H1 (cell line): ENCODE measurements at regions not wholly inside any gene's neighbourhood (a gene's known extent, or its start where the extent isn't known, plus 50 kb on each side); places are given as distances from the start of the nearest gene placed in this dataset.

ENCODE experiments used
- CTCF ChIA-PET: fragments of 300-600 bp; sonication (Branson Sonifier 250); formaldehyde crosslinking; loops from one replicate; lab custom pipeline; 2021; ENCODE audit not compliant: partially characterized antibody; lab: Charles Lee
- POLR2A ChIA-PET: fragments of 300-600 bp; sonication (Branson Sonifier 250); formaldehyde crosslinking; loops from one replicate; lab custom pipeline; 2021; ENCODE audit warnings: inconsistent platforms; ENCODE audit not compliant: partially characterized antibody; lab: Charles Lee
- DNase-seq, 2 experiments: peaks; one replicate each; pipeline versions ENCODE4 v3.0.0 to v3.0.0-alpha.2; 2010 to 2022; ENCODE audit warnings: low spot score in 2 of 2, low read depth in 1 of 2, mixed read lengths in 1 of 2
- FAIRE-seq: peaks from 2 replicates; lab custom pipeline; 2011; peaks lifted over from hg19 to GRCh38; lab: Jason Lieb, UNC
- H2AFZ ChIP-seq: 2 replicates; pipeline ENCODE4 v1.8.1; 2012; ENCODE audit warnings: low read length, inconsistent platforms
- H2AK5ac ChIP-seq: 2 replicates; pipeline ENCODE4 v1.6.1; 2013; ENCODE audit warnings: low read depth, low read length
- H2BK120ac ChIP-seq: replicated peaks from 2 replicates; pipeline ENCODE3; 2013; ENCODE audit warnings: low read depth, low read length, inconsistent platforms
- H2BK12ac ChIP-seq: 2 replicates; pipeline ENCODE4 v1.6.1; 2013; ENCODE audit warnings: low read depth, low read length
- H2BK15ac ChIP-seq: 2 replicates; pipeline ENCODE4 v1.6.1; 2013; ENCODE audit warnings: low read length
- H2BK20ac ChIP-seq: 2 replicates; pipeline ENCODE4 v1.6.1; 2013; ENCODE audit warnings: low read length
- H2BK5ac ChIP-seq: 2 replicates; pipeline ENCODE4 v1.6.1; 2013; ENCODE audit warnings: low read depth, low read length
- H3K14ac ChIP-seq: 2 replicates; pipeline ENCODE4 v1.6.1; 2013; ENCODE audit warnings: inconsistent platforms; ENCODE audit not compliant: insufficient read length
- H3K18ac ChIP-seq: 2 replicates; pipeline ENCODE4 v1.6.1; 2013; ENCODE audit warnings: low read length; ENCODE audit errors: extremely low read depth
- H3K23ac ChIP-seq: 2 replicates; pipeline ENCODE4 v1.6.1; 2013; ENCODE audit warnings: inconsistent platforms; ENCODE audit not compliant: insufficient read length
- H3K23me2 ChIP-seq: 2 replicates; pipeline ENCODE4 v1.6.1; 2013; ENCODE audit warnings: low read depth, low read length
- H3K27ac ChIP-seq: 2 replicates; pipeline ENCODE4 v1.6.1; 2011; ENCODE audit warnings: low read depth, low read length, inconsistent platforms
- H3K27me3 ChIP-seq, 4 experiments: replicated peaks in 1 of 4; 1 replicate in 1 of 4; 2 replicates in 3 of 4; pipeline versions ENCODE4 v1.6.1 to v1.8.1; 2011 to 2013; ENCODE audit warnings: low read length in 3 of 4, mild to moderate bottlenecking in 3 of 4, inconsistent platforms in 2 of 4, mixed read lengths in 2 of 4, moderate library complexity in 1 of 4; ENCODE audit not compliant: control insufficient read depth in 3 of 4, insufficient read depth in 3 of 4; ENCODE audit errors: extremely low read depth in 1 of 4
- H3K36me3 ChIP-seq, 4 experiments: 2 replicates each; pipeline versions ENCODE4 v1.6.1 to v1.8.1; 2011 to 2013; ENCODE audit warnings: mild to moderate bottlenecking in 4 of 4, low read length in 3 of 4, moderate library complexity in 2 of 4, control low read depth in 1 of 4, inconsistent platforms in 1 of 4; ENCODE audit not compliant: insufficient read depth in 4 of 4, control insufficient read depth in 2 of 4
- H3K4ac ChIP-seq: replicated peaks from 2 replicates; pipeline ENCODE3; 2013; ENCODE audit warnings: low read length, low read depth, mixed read lengths, inconsistent platforms; ENCODE audit not compliant: insufficient read length
- H3K4me1 ChIP-seq, 4 experiments: replicated peaks in 1 of 4; 1 replicate in 1 of 4; 2 replicates in 3 of 4; pipeline versions ENCODE4 v1.6.1 to v1.8.1; 2011 to 2013; ENCODE audit warnings: low read length in 3 of 4, inconsistent platforms in 2 of 4, mixed read lengths in 1 of 4; ENCODE audit not compliant: insufficient read depth in 4 of 4, control insufficient read depth in 3 of 4
- H3K4me2 ChIP-seq, 2 experiments: 2 replicates each; pipeline versions ENCODE4 v1.6.1 to v1.8.1; 2011 to 2013; ENCODE audit warnings: low read depth in 2 of 2, low read length in 2 of 2, control low read depth in 1 of 2, inconsistent platforms in 1 of 2, mild to moderate bottlenecking in 1 of 2; ENCODE audit not compliant: insufficient read depth in 1 of 2
- H3K4me3 ChIP-seq, 4 experiments: fragments of 200-600, 300-600 bp in 1 of 4; sonication (generic), shearing (Covaris generic), sonication (Bioruptor Twin) in 1 of 4; 2 replicates each; pipeline versions ENCODE4 v1.5.1 to v1.8.1; 2011 to 2016; ENCODE audit warnings: low read length in 4 of 4, low read depth in 3 of 4, control low read depth in 2 of 4, inconsistent platforms in 2 of 4, mild to moderate bottlenecking in 2 of 4, mixed read lengths in 1 of 4, moderate library complexity in 1 of 4; ENCODE audit not compliant: insufficient read depth in 2 of 4; ENCODE audit errors: extremely low read depth in 1 of 4
- H3K56ac ChIP-seq: replicated peaks from 2 replicates; pipeline ENCODE3; 2013; ENCODE audit warnings: low read depth, mild to moderate bottlenecking, mixed read lengths, low read length, inconsistent platforms; ENCODE audit not compliant: insufficient read length
- H3K79me1 ChIP-seq: 2 replicates; pipeline ENCODE4 v1.6.1; 2013; ENCODE audit warnings: low read depth, low read length, control low read depth
- H3K79me2 ChIP-seq, 2 experiments: 2 replicates each; pipeline versions ENCODE4 v1.6.1 to v1.8.1; 2012 to 2013; ENCODE audit warnings: low read length in 2 of 2, mild to moderate bottlenecking in 2 of 2, inconsistent platforms in 1 of 2; ENCODE audit not compliant: insufficient read depth in 2 of 2, control insufficient read depth in 1 of 2
- H3K9ac ChIP-seq, 4 experiments: replicated peaks in 1 of 4; 1 replicate in 1 of 4; 2 replicates in 3 of 4; pipeline versions ENCODE4 v1.6.1 to v1.8.1; 2011 to 2013; ENCODE audit warnings: low read depth in 3 of 4, low read length in 3 of 4, control low read depth in 2 of 4, mild to moderate bottlenecking in 2 of 4, moderate library complexity in 2 of 4, inconsistent platforms in 1 of 4; ENCODE audit errors: extremely low read depth in 1 of 4
- H3K9me3 ChIP-seq, 2 experiments: 2 replicates each; pipeline versions ENCODE4 v1.6.1 to v1.8.1; 2012 to 2013; ENCODE audit warnings: mild to moderate bottlenecking in 2 of 2, moderate library complexity in 2 of 2, control low read depth in 1 of 2, inconsistent platforms in 1 of 2, low read depth in 1 of 2, low read length in 1 of 2, mixed read lengths in 1 of 2; ENCODE audit not compliant: insufficient read depth in 2 of 2
- H4K20me1 ChIP-seq, 2 experiments: replicated peaks in 1 of 2; 2 replicates each; pipeline versions ENCODE3 to v1.8.1; 2011 to 2013; ENCODE audit warnings: inconsistent platforms in 2 of 2, low read length in 2 of 2, mild to moderate bottlenecking in 1 of 2; ENCODE audit not compliant: insufficient read depth in 2 of 2, control insufficient read depth in 1 of 2
- H4K5ac ChIP-seq: 2 replicates; pipeline ENCODE4 v1.6.1; 2013; ENCODE audit warnings: low read length, low read depth, mixed read lengths, inconsistent platforms; ENCODE audit not compliant: insufficient read length
- H4K8ac ChIP-seq: 2 replicates; pipeline ENCODE4 v1.8.0; 2013; ENCODE audit warnings: mild to moderate bottlenecking, moderate library complexity, low read length, inconsistent platforms; ENCODE audit not compliant: insufficient read depth; ENCODE audit errors: extremely low read depth
- H4K91ac ChIP-seq: replicated peaks from 2 replicates; pipeline ENCODE3; 2013; ENCODE audit warnings: low read length, mixed read lengths, inconsistent platforms; ENCODE audit not compliant: insufficient read length
- E2F6 ChIP-seq: IDR thresholded peaks from 2 replicates; pipeline ENCODE4 v1.6.1; 2012; ENCODE audit warnings: inconsistent platforms
- JUN ChIP-seq: IDR thresholded peaks from 2 replicates; pipeline ENCODE4 v1.6.1; 2011; ENCODE audit warnings: low read depth, mild to moderate bottlenecking, improper control_type of control experiment, low read length
- RFX5 ChIP-seq: IDR thresholded peaks from 2 replicates; pipeline ENCODE4 v1.6.1; 2011; ENCODE audit warnings: low read depth, low read length, improper control_type of control experiment, borderline replicate concordance
- WGBS, 2 experiments: shearing (Covaris generic) in 1 of 2; methylation state at CpG; one replicate each; pipeline versions ENCODE4 v1.1.6 to v1.1.7; 2013 to 2015; ENCODE audit warnings: low lambda C conversion rate in 2 of 2, mixed read lengths in 2 of 2, inconsistent platforms in 1 of 2, low coverage in 1 of 2, missing lambda C conversion rate in 1 of 2; ENCODE audit not compliant: insufficient replicate concordance in 2 of 2, insufficient coverage in 1 of 2, insufficient read length in 1 of 2; ENCODE audit errors: extremely low coverage in 1 of 2, missing lambda C conversion rate in 1 of 2; 5-methylcytosine and 5-hydroxymethylcytosine counted together

GRCh38 chr5:163571744-163572143 is 66.3 kb downstream of the MAT2B start:
- Histone ChIP-seq H3K27me3 (peaks cover 0 to 8% (median 6%) of the 10 kb centered on the region in 4 experiments; a peak in 3 of 7 replicates), H3K18ac (no peak overlapping the region), H3K79me1 (no peaks in the 10 kb centered on the region), H4K5ac (no peak overlapping the region), H3K79me2 (no peaks in the 10 kb centered on the region), H2AFZ (no peak overlapping the region), H3K4me1 (peaks cover 0 to 8% (median 4%) of the 10 kb centered on the region in 4 experiments; a peak in 3 of 7 replicates), H2BK15ac (no peak overlapping the region), H3K4me3 (no peak overlapping the region), H3K4ac (no peak overlapping the region), H3K36me3 (no peaks in the 10 kb centered on the region), H2BK120ac (no peak overlapping the region), H3K4me2 (no peak overlapping the region), H4K8ac (no peak overlapping the region), H3K9ac (no peak overlapping the region), H2AK5ac (no peak overlapping the region), H3K23ac (no peak overlapping the region), H4K91ac (no peak overlapping the region), H2BK12ac (no peak overlapping the region), H3K23me2 (no peaks in the 10 kb centered on the region), H2BK20ac (no peak overlapping the region), H3K9me3 (no peaks in the 10 kb centered on the region), H3K14ac (no peak overlapping the region), H2BK5ac (no peak overlapping the region), H3K56ac (no peak overlapping the region), H3K27ac (no peak overlapping the region), H4K20me1 (no peaks in the 10 kb centered on the region)
- 92% methylated on average over 3 of the region's 3 CpGs; no CpG with 5 or more reads in 1 of the 2 experiments for WGBS, 2 experiments
- FAIRE-seq (no peak), DNase-seq (no peak)
- POLR2A ChIA-PET = no interaction called here
- CTCF ChIA-PET = interaction anchor here (0.9 to 1.3 kb wide), 2 partner anchors 9 to 92 kb away, joined by 3 read pairs; no protein-coding TSS in a partner anchor
- TF ChIP-seq JUN = no peak
- no peak for TF ChIP-seq E2F6
- TF ChIP-seq RFX5 = no peak
